CD14-positive monocyte (primary cell): ENCODE measurements at regions not wholly inside any gene's neighbourhood (a gene's known extent, or its start where the extent isn't known, plus 50 kb on each side); places are given as distances from the start of the nearest gene placed in this dataset.

Source experiments
- DNase-seq, 3 donors: peaks; one replicate each; pipeline ENCODE4 v3.0.0-alpha.2; 2011 to 2022
- H2AFZ ChIP-seq: 2 replicates; pipeline ENCODE4 v1.6.0; 2012; ENCODE audit warnings: mild to moderate bottlenecking, low read depth, low read length, inconsistent platforms; ENCODE audit not compliant: insufficient read depth, poor library complexity, severe bottlenecking
- H3K27ac ChIP-seq, 2 donors: 1 replicate in 1 of 2; 2 replicates in 1 of 2; pipeline ENCODE4 v1.5.1; 2012 to 2013; ENCODE audit warnings: low read length in 2 of 2, control low read depth in 1 of 2, inconsistent platforms in 1 of 2, low read depth in 1 of 2, mild to moderate bottlenecking in 1 of 2
- H3K27me3 ChIP-seq, 2 donors: one replicate each; pipeline versions ENCODE4 v1.6.0 to v1.6.1; 2011 to 2013; ENCODE audit warnings: low read length in 2 of 2; ENCODE audit not compliant: control insufficient read depth in 2 of 2, insufficient read depth in 2 of 2
- H3K36me3 ChIP-seq, 2 donors: replicated peaks in 1 of 2; 1 replicate in 1 of 2; 2 replicates in 1 of 2; pipeline versions ENCODE4 v1.5.1 to v1.6.1; 2012 to 2013; ENCODE audit warnings: low read length in 2 of 2, control low read depth in 1 of 2, inconsistent platforms in 1 of 2, mild to moderate bottlenecking in 1 of 2; ENCODE audit not compliant: insufficient read depth in 2 of 2, control insufficient read depth in 1 of 2
- H3K4me1 ChIP-seq, 2 donors: 1 replicate in 1 of 2; 2 replicates in 1 of 2; pipeline versions ENCODE4 v1.5.1 to v1.6.1; 2012 to 2013; ENCODE audit warnings: low read length in 2 of 2, control low read depth in 1 of 2, inconsistent platforms in 1 of 2, mild to moderate bottlenecking in 1 of 2, moderate library complexity in 1 of 2; ENCODE audit not compliant: insufficient read depth in 2 of 2, control insufficient read depth in 1 of 2
- H3K4me2 ChIP-seq: replicated peaks from 2 replicates; pipeline ENCODE3; 2012; ENCODE audit warnings: low read length, moderate library complexity, mild to moderate bottlenecking; ENCODE audit not compliant: poor library complexity, severe bottlenecking; ENCODE audit errors: extremely low read depth
- H3K4me3 ChIP-seq, 3 experiments: fragments of 200-600 bp in 1 of 3; sonication (generic) in 1 of 3; replicated peaks in 1 of 3; 1 replicate in 2 of 3; 2 replicates in 1 of 3; pipeline ENCODE4 v1.5.1; 2011 to 2013; ENCODE audit warnings: low read length in 3 of 3, mild to moderate bottlenecking in 3 of 3, control low read depth in 2 of 3, low read depth in 2 of 3, inconsistent platforms in 1 of 3, moderate library complexity in 1 of 3
- H3K79me2 ChIP-seq: 2 replicates; pipeline ENCODE4 v1.6.0; 2012; ENCODE audit warnings: mild to moderate bottlenecking, control low read depth, inconsistent platforms, low read length, moderate library complexity; ENCODE audit not compliant: insufficient read depth
- H3K9ac ChIP-seq: 2 replicates; pipeline ENCODE4 v1.6.0; 2017; ENCODE audit warnings: low read length, mild to moderate bottlenecking; ENCODE audit not compliant: insufficient read depth, poor library complexity, severe bottlenecking
- H3K9me3 ChIP-seq, 2 donors: replicated peaks in 1 of 2; 1 replicate in 1 of 2; 2 replicates in 1 of 2; pipeline versions ENCODE4 v1.5.1 to v1.6.1; 2012 to 2013; ENCODE audit warnings: low read length in 2 of 2, control low read depth in 1 of 2; ENCODE audit not compliant: control insufficient read depth in 1 of 2, insufficient read depth in 1 of 2
- H4K20me1 ChIP-seq: 2 replicates; pipeline ENCODE4 v1.6.0; 2012; ENCODE audit warnings: mild to moderate bottlenecking, low read length, control low read depth, moderate library complexity; ENCODE audit not compliant: insufficient read depth
- H3K27ac Mint-ChIP-seq, 7 donors: one replicate each; pipeline ENCODE4 v1.8.0; 2020; ENCODE audit warnings: mild to moderate bottlenecking in 7 of 7, mixed read lengths in 7 of 7, moderate library complexity in 6 of 7, inconsistent platforms in 2 of 7
- H3K27me3 Mint-ChIP-seq, 3 donors: one replicate each; pipeline ENCODE4 v1.8.0; 2021 to 2022; ENCODE audit warnings: low read depth in 3 of 3, mild to moderate bottlenecking in 3 of 3, mixed read lengths in 3 of 3, moderate library complexity in 3 of 3, inconsistent platforms in 1 of 3
- H3K36me3 Mint-ChIP-seq, 2 donors: one replicate each; pipeline ENCODE4 v1.8.0; 2020; ENCODE audit warnings: mixed read lengths in 2 of 2, inconsistent platforms in 1 of 2, mild to moderate bottlenecking in 1 of 2
- H3K4me1 Mint-ChIP-seq: one replicate; pipeline ENCODE4 v1.8.0; 2020; ENCODE audit warnings: mild to moderate bottlenecking, mixed read lengths
- H3K4me3 Mint-ChIP-seq, 2 donors: one replicate each; pipeline ENCODE4 v1.8.0; 2020; ENCODE audit warnings: mild to moderate bottlenecking in 2 of 2, mixed read lengths in 2 of 2, moderate library complexity in 1 of 2
- H3K9me3 Mint-ChIP-seq, 7 donors: one replicate each; pipeline ENCODE4 v1.8.0; 2020 to 2022; ENCODE audit warnings: mixed read lengths in 7 of 7, mild to moderate bottlenecking in 6 of 7, moderate library complexity in 6 of 7, inconsistent platforms in 2 of 7
- CTCF ChIP-seq: fragments of 200-600 bp; IDR thresholded peaks from one replicate; pipeline ENCODE4 v1.8.0; 2022; ENCODE audit warnings: antibody characterized with exemption, mild to moderate bottlenecking
- WGBS: methylation state at CpG from one replicate; pipeline ENCODE4 v1.1.5; 2013; ENCODE audit warnings: missing lambda C conversion rate; ENCODE audit not compliant: insufficient coverage; 5-methylcytosine and 5-hydroxymethylcytosine counted together
- intact Hi-C, 2 donors: fragments of 100-400 bp; cut with micrococcal nuclease; formaldehyde crosslinking; loops; one replicate each; pipeline versions ENCODE4 v1.15.0 to v1.15.1; 2023

- Mint-ChIP-seq H3K9me3 (peaks cover 18 to 84% (median 68%) of the 10 kb centered on the region in 7 donors), H3K36me3 (peaks cover 5 to 20% of the 10 kb centered on the region in 2 donors), H3K4me3 (peak overlapping the region in 1 of 2 donors; percentile 77), H3K4me1 (peaks cover 6% of the 10 kb centered on the region), H3K27ac (no peak overlapping the region), H3K27me3 (peaks cover 97 to 100% (median 98%) of the 10 kb centered on the region in 3 donors)
- no peak overlapping the region for H3K4me2 ChIP-seq
- DNase-seq = no peak
- H3K4me3 ChIP-seq = no peak overlapping the region
- intact Hi-C loops = no loop called here
- no peak overlapping the region for H3K9ac ChIP-seq
- peaks cover 46 to 92% of the 10 kb centered on the region in 2 donors for H3K9me3 ChIP-seq
- H3K36me3 ChIP-seq = no peaks in the 10 kb centered on the region
- no peak overlapping the region for H2AFZ ChIP-seq
- no peaks in the 10 kb centered on the region for H3K4me1 ChIP-seq
- no peaks in the 10 kb centered on the region for H3K79me2 ChIP-seq
- no peak overlapping the region for H3K27ac ChIP-seq
- no peak for TF ChIP-seq CTCF
- peaks cover 97 to 100% of the 10 kb centered on the region in 2 donors for H3K27me3 ChIP-seq
- WGBS = 13% methylated on average over 17 of the region's 23 CpGs
- H4K20me1 ChIP-seq = no peaks in the 10 kb centered on the region
Observed at GRCh38 chr6:28774292-28775051, 149.3 kb downstream of the TRIM27 start.

GRCh38 chr6:28775052-28775376 lies 148.8 kb downstream of the TRIM27 start:
- Histone ChIP-seq H3K4me2 (no peak overlapping the region), H3K27me3 (peaks cover 97 to 100% of the 10 kb centered on the region in 2 donors), H4K20me1 (no peaks in the 10 kb centered on the region), H3K36me3 (no peaks in the 10 kb centered on the region), H3K79me2 (no peaks in the 10 kb centered on the region), H3K9ac (no peak overlapping the region), H2AFZ (no peak overlapping the region), H3K4me1 (no peaks in the 10 kb centered on the region), H3K27ac (no peak overlapping the region), H3K4me3 (no peak overlapping the region), H3K9me3 (peaks cover 50 to 97% of the 10 kb centered on the region in 2 donors)
- WGBS = 6% methylated on average over 11 of the region's 12 CpGs
- intact Hi-C loops = no loop called here
- DNase-seq = no peak
- Mint-ChIP-seq H3K4me1 (peaks cover 6% of the 10 kb centered on the region), H3K4me3 (peak overlapping the region in 1 of 2 donors; percentile 77), H3K27me3 (peaks cover 97 to 100% (median 98%) of the 10 kb centered on the region in 3 donors), H3K27ac (no peak overlapping the region), H3K36me3 (peaks cover 5 to 18% of the 10 kb centered on the region in 2 donors), H3K9me3 (peaks cover 19 to 84% (median 68%) of the 10 kb centered on the region in 7 donors)
- TF ChIP-seq CTCF = no peak
